Transverse colon (tissue), 4 donors: ENCODE measurements at regions not wholly inside any gene's neighbourhood (a gene's known extent, or its start where the extent isn't known, plus 50 kb on each side); places are given as distances from the start of the nearest gene placed in this dataset.
"Not testable (repeated sequence)": the region's sequence is repeated elsewhere in the genome, so short reads cannot be mapped to it uniquely, and the experiment has no call there.

Experiments
- CTCF ChIP-seq, 5 experiments: fragments of 200-600 bp in 3 of 5; fragments of 450-650 bp in 2 of 5; sonication (generic) in 3 of 5; IDR thresholded peaks; 1 replicate in 2 of 5; 2 replicates in 3 of 5; pipeline ENCODE4 v1.5.1; 2016 to 2017; ENCODE audit warnings: antibody characterized with exemption in 5 of 5, inconsistent platforms in 3 of 5, mild to moderate bottlenecking in 2 of 5, moderate library complexity in 1 of 5
- EP300 ChIP-seq: sonication (generic); formaldehyde crosslinking; IDR thresholded peaks from one replicate; pipeline ENCODE4 v1.6.1; 2017; ENCODE audit warnings: antibody characterized with exemption, low read depth
- POLR2A ChIP-seq: fragments of 450-650 bp; IDR thresholded peaks from one replicate; pipeline ENCODE4 v1.6.1; 2016; ENCODE audit warnings: antibody characterized with exemption, mild to moderate bottlenecking, moderate library complexity
- POLR2AphosphoS5 ChIP-seq, 3 donors: sonication (generic); formaldehyde crosslinking; IDR thresholded peaks; one replicate each; pipeline ENCODE4 v1.6.1; 2016; ENCODE audit warnings: antibody characterized with exemption in 3 of 3

- TF ChIP-seq POLR2A; CTCF (IDR thresholded peaks at IDR 0.05); POLR2AphosphoS5 (IDR thresholded peaks at IDR 0.05); EP300: not testable (repeated sequence)
Observed at GRCh38 chr2:136312568-136312967, 194.6 kb upstream of the CXCR4 start.
